IMR-90 (cell line): ENCODE measurements at regions not wholly inside any gene's neighbourhood (a gene's known extent, or its start where the extent isn't known, plus 50 kb on each side); places are given as distances from the start of the nearest gene placed in this dataset.

Source experiments
- ATAC-seq: fragments of 200-7000 bp; cut with Tn5 transposase; 2 replicates; pipeline ENCODE4 v1.9.1; 2020; ENCODE audit warnings: low read depth, mild to moderate bottlenecking, moderate library complexity
- BruUV-seq: library from RNA; stranded (reverse); fragments of 400-500 nt; replicated peaks from 2 replicates; lab custom pipeline; 2021; lab: Mats Ljungman, UMichigan
- CTCF ChIA-PET: fragments of 300-600 bp; formaldehyde crosslinking; extraction: SDS; loops from one replicate; lab custom pipeline; 2021; ENCODE audit warnings: antibody characterized with exemption; lab: Yijun Ruan, JAX
- POLR2A ChIA-PET: fragments of 300-600 bp; sonication (Branson Sonifier 250); formaldehyde crosslinking; loops from one replicate; lab custom pipeline; 2022; ENCODE audit warnings: antibody characterized with exemption; ENCODE audit not compliant: unreplicated experiment; lab: Charles Lee
- DNase-seq: peaks from one replicate; pipeline ENCODE4 v3.0.0; 2013
- H2AFZ ChIP-seq: replicated peaks from 2 replicates; pipeline ENCODE3; 2013; ENCODE audit warnings: low read length, mild to moderate bottlenecking; ENCODE audit not compliant: poor library complexity
- H2AK5ac ChIP-seq: 2 replicates; pipeline ENCODE4 v1.6.1; 2013; ENCODE audit warnings: low read depth, low read length, inconsistent platforms
- H2AK9ac ChIP-seq: replicated peaks from 2 replicates; pipeline ENCODE3; 2013; ENCODE audit warnings: mild to moderate bottlenecking, low read depth, low read length, moderate library complexity; ENCODE audit not compliant: poor library complexity
- H2BK120ac ChIP-seq: 2 replicates; pipeline ENCODE4 v1.6.1; 2013; ENCODE audit warnings: low read depth, low read length, inconsistent platforms
- H2BK15ac ChIP-seq: 3 replicates; pipeline ENCODE4 v1.6.1; 2013; ENCODE audit warnings: low read depth, low read length, inconsistent platforms
- H2BK20ac ChIP-seq: 2 replicates; pipeline ENCODE4 v1.6.1; 2013; ENCODE audit warnings: low read depth, mild to moderate bottlenecking, inconsistent platforms, low read length, moderate library complexity
- H2BK5ac ChIP-seq: 2 replicates; pipeline ENCODE4 v1.6.1; 2013; ENCODE audit warnings: mild to moderate bottlenecking, low read depth, low read length, inconsistent platforms; ENCODE audit not compliant: poor library complexity, severe bottlenecking
- H3K14ac ChIP-seq: replicated peaks from 2 replicates; pipeline ENCODE4 v1.6.1; 2013; ENCODE audit warnings: low read depth, low read length, inconsistent platforms
- H3K18ac ChIP-seq: 2 replicates; pipeline ENCODE4 v1.6.1; 2013; ENCODE audit warnings: low read depth, low read length, control low read depth
- H3K23ac ChIP-seq: 2 replicates; pipeline ENCODE4 v1.6.1; 2013; ENCODE audit warnings: low read depth, low read length, inconsistent platforms
- H3K27ac ChIP-seq: 2 replicates; pipeline ENCODE4 v1.5.1; 2013; ENCODE audit warnings: mild to moderate bottlenecking, control low read depth, low read length; ENCODE audit not compliant: insufficient read depth
- H3K27me3 ChIP-seq: 2 replicates; pipeline ENCODE4 v1.6.1; 2013; ENCODE audit warnings: low read length; ENCODE audit not compliant: control insufficient read depth, insufficient read depth
- H3K36me3 ChIP-seq: 2 replicates; pipeline ENCODE4 v1.6.1; 2013; ENCODE audit warnings: low read length, mixed read lengths; ENCODE audit not compliant: control insufficient read depth, insufficient read depth
- H3K4ac ChIP-seq: 2 replicates; pipeline ENCODE4 v1.6.1; 2013; ENCODE audit warnings: low read depth, low read length, inconsistent platforms
- H3K4me1 ChIP-seq: 2 replicates; pipeline ENCODE4 v1.6.1; 2013; ENCODE audit warnings: low read length, mixed read lengths; ENCODE audit not compliant: control insufficient read depth, insufficient read depth
- H3K4me2 ChIP-seq: 2 replicates; pipeline ENCODE4 v1.6.1; 2013; ENCODE audit warnings: low read depth, mild to moderate bottlenecking, control low read depth, low read length, moderate library complexity
- H3K4me3 ChIP-seq: 2 replicates; pipeline ENCODE4 v1.5.1; 2013; ENCODE audit warnings: low read depth, mild to moderate bottlenecking, control low read depth, low read length, moderate library complexity; ENCODE audit not compliant: insufficient read depth
- H3K56ac ChIP-seq: 2 replicates; pipeline ENCODE4 v1.6.1; 2013; ENCODE audit warnings: low read length, inconsistent platforms; ENCODE audit not compliant: insufficient read depth; ENCODE audit errors: extremely low read depth
- H3K79me1 ChIP-seq, 2 experiments: 2 replicates each; pipeline ENCODE4 v1.6.1; 2013; ENCODE audit warnings: low read length in 2 of 2, inconsistent platforms in 1 of 2, low read depth in 1 of 2
- H3K9ac ChIP-seq: 2 replicates; pipeline ENCODE4 v1.6.1; 2013; ENCODE audit warnings: low read depth, low read length, control low read depth
- H3K9me1 ChIP-seq: 2 replicates; pipeline ENCODE4 v1.6.1; 2013; ENCODE audit warnings: low read length, inconsistent platforms; ENCODE audit not compliant: insufficient read depth
- H3K9me3 ChIP-seq: 2 replicates; pipeline ENCODE4 v1.6.1; 2013; ENCODE audit warnings: low read length; ENCODE audit not compliant: control insufficient read depth, insufficient read depth
- H4K20me1 ChIP-seq: 2 replicates; pipeline ENCODE4 v1.6.1; 2013; ENCODE audit warnings: low read length, inconsistent platforms; ENCODE audit not compliant: insufficient read depth
- H4K5ac ChIP-seq: 2 replicates; pipeline ENCODE4 v1.6.1; 2013; ENCODE audit warnings: mild to moderate bottlenecking, low read depth, low read length, control low read depth
- H4K8ac ChIP-seq, 2 experiments: 2 replicates each; pipeline ENCODE4 v1.6.1; 2013; ENCODE audit warnings: low read depth in 2 of 2, low read length in 2 of 2, control low read depth in 1 of 2, inconsistent platforms in 1 of 2
- H4K91ac ChIP-seq: 2 replicates; pipeline ENCODE4 v1.6.1; 2013; ENCODE audit warnings: low read depth, low read length, inconsistent platforms; ENCODE audit not compliant: insufficient read depth
- BHLHE40 ChIP-seq: fragments of 150-350 bp; IDR thresholded peaks from 2 replicates; pipeline ENCODE4 v1.6.1; 2016; ENCODE audit warnings: mild to moderate bottlenecking, low read depth, low read length
- CEBPB ChIP-seq: IDR thresholded peaks from 2 replicates; pipeline ENCODE4 v1.6.1; 2012; ENCODE audit warnings: low read depth, low read length, improper control_type of control experiment
- CHD1 ChIP-seq: IDR thresholded peaks from 2 replicates; pipeline ENCODE4 v1.6.1; 2012; ENCODE audit warnings: low read depth, low read length, improper control_type of control experiment
- FOS ChIP-seq: fragments of 150-350 bp; IDR thresholded peaks from 2 replicates; pipeline ENCODE4 v1.6.1; 2016; ENCODE audit warnings: low read depth, low read length
- MAFK ChIP-seq: IDR thresholded peaks from 2 replicates; pipeline ENCODE4 v1.6.1; 2012; ENCODE audit warnings: low read depth, low read length, improper control_type of control experiment
- MAZ ChIP-seq: IDR thresholded peaks from 2 replicates; pipeline ENCODE4 v1.6.1; 2012; ENCODE audit warnings: low read depth, mild to moderate bottlenecking, low read length, improper control_type of control experiment, moderate library complexity, borderline replicate concordance
- MXI1 ChIP-seq: IDR thresholded peaks from 2 replicates; pipeline ENCODE4 v1.6.1; 2012; ENCODE audit warnings: low read depth, mild to moderate bottlenecking, low read length, moderate library complexity, borderline replicate concordance
- NFE2L2 ChIP-seq: fragments of 150-350 bp; IDR thresholded peaks from 2 replicates; pipeline ENCODE4 v1.6.1; 2016; ENCODE audit warnings: low read depth, mild to moderate bottlenecking, low read length
- POLR2A ChIP-seq: IDR thresholded peaks from 2 replicates; pipeline ENCODE4 v1.6.1; 2012; ENCODE audit warnings: mild to moderate bottlenecking, low read depth, low read length
- RAD21 ChIP-seq: IDR thresholded peaks from 2 replicates; pipeline ENCODE4 v1.6.1; 2012; ENCODE audit warnings: low read length, improper control_type of control experiment
- RCOR1 ChIP-seq: IDR thresholded peaks from 2 replicates; pipeline ENCODE4 v1.6.1; 2012; ENCODE audit warnings: mild to moderate bottlenecking, low read length, improper control_type of control experiment; ENCODE audit not compliant: insufficient replicate concordance
- RFX5 ChIP-seq: IDR thresholded peaks from 2 replicates; pipeline ENCODE4 v1.8.0; 2012; ENCODE audit warnings: low read depth, mild to moderate bottlenecking, low read length, moderate library complexity
- SMC3 ChIP-seq: fragments of 150-350 bp; IDR thresholded peaks from 2 replicates; pipeline ENCODE4 v1.6.1; 2016; ENCODE audit warnings: low read depth, mild to moderate bottlenecking, antibody characterized with exemption, low read length, moderate library complexity
- WGBS, 2 experiments: methylation state at CpG; one replicate each; pipeline versions ENCODE4 v1.1.5 to v1.1.7; 2013; ENCODE audit warnings: missing lambda C conversion rate in 2 of 2; ENCODE audit not compliant: insufficient read length in 1 of 2; ENCODE audit errors: extremely low coverage in 2 of 2; 5-methylcytosine and 5-hydroxymethylcytosine counted together
- dilution Hi-C: fragments of 300-500 bp; cut with HindIII; formaldehyde crosslinking; loops from one replicate; pipeline ENCODE4 v1.14.3; 2018; ENCODE audit warnings: low sequenced_read_pairs; ENCODE audit not compliant: unreplicated experiment
- in situ Hi-C: fragments of 300-500 bp; cut with MboI; formaldehyde crosslinking; loops from 3 replicates; pipeline ENCODE4 v1.14.3; 2019; ENCODE audit warnings: low sequenced_read_pairs, inconsistent platforms, mixed read lengths
- intact Hi-C: fragments of 100-400 bp; cut with micrococcal nuclease; formaldehyde crosslinking; loops from 2 replicates; pipeline ENCODE4 v1.10.0; 2022
- TF ChIP-seq, protein P1 (sequence below): fragments of 150-350 bp; IDR thresholded peaks from 2 replicates; pipeline ENCODE4 v1.6.1; 2017; ENCODE audit warnings: mild to moderate bottlenecking, antibody characterized with exemption, low read length, low read depth
- TF ChIP-seq, protein P2 (sequence below): conservative IDR thresholded peaks from 2 replicates; pipeline ENCODE4 v1.5.1; 2012; ENCODE audit warnings: mild to moderate bottlenecking, low read depth, low read length, improper control_type of control experiment

DNA sequence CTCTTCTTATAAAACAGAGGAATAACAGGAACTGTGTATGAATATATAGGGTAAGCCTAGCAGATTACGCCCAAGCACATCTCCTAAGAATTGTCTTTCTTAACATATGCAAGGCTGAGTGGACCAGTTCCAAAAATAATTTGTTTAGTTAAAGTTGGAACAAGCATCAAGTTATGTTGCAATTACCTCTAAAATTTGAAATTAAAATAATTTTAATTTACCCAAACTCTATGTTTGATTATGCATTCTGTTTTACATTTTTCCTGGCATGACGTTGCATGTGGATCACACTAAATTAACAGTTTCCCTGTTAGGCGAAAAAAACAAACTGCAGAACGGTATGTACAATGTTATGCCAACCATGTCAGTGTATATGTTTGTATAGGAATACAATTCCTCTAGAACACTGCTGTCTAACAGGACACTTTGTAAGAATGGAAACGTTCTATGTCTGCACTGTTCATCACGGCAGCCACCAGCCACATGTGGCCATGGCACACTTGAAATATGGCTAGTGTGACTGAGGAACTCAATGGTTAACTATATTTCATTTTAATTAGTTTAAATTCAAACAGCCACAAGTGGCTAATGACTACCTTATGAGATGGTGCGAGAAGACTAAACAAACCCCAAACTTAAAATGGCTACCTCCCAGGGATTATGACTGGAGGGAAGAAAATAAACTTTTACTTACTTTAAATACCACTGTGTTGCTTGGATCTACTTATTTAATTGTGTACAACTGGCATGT lies 281.1 kb upstream of the KLF14 start:
- CTCF ChIA-PET: no interaction called here
- TF ChIP-seq FOS: no peak
- no peak for TF ChIP-seq RAD21
- TF ChIP-seq RCOR1: no peak
- TF ChIP-seq, protein P1, sequence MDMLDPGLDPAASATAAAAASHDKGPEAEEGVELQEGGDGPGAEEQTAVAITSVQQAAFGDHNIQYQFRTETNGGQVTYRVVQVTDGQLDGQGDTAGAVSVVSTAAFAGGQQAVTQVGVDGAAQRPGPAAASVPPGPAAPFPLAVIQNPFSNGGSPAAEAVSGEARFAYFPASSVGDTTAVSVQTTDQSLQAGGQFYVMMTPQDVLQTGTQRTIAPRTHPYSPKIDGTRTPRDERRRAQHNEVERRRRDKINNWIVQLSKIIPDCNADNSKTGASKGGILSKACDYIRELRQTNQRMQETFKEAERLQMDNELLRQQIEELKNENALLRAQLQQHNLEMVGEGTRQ: no peak
- TF ChIP-seq SMC3: no peak
- TF ChIP-seq POLR2A: no peak
- TF ChIP-seq MAFK: no peak
- TF ChIP-seq NFE2L2: no peak
- TF ChIP-seq MXI1: no peak
- TF ChIP-seq CHD1: no peak
- TF ChIP-seq CEBPB: no peak
- no peak for TF ChIP-seq MAZ
- TF ChIP-seq, protein P2, sequence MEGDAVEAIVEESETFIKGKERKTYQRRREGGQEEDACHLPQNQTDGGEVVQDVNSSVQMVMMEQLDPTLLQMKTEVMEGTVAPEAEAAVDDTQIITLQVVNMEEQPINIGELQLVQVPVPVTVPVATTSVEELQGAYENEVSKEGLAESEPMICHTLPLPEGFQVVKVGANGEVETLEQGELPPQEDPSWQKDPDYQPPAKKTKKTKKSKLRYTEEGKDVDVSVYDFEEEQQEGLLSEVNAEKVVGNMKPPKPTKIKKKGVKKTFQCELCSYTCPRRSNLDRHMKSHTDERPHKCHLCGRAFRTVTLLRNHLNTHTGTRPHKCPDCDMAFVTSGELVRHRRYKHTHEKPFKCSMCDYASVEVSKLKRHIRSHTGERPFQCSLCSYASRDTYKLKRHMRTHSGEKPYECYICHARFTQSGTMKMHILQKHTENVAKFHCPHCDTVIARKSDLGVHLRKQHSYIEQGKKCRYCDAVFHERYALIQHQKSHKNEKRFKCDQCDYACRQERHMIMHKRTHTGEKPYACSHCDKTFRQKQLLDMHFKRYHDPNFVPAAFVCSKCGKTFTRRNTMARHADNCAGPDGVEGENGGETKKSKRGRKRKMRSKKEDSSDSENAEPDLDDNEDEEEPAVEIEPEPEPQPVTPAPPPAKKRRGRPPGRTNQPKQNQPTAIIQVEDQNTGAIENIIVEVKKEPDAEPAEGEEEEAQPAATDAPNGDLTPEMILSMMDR: no peak
- no peak for TF ChIP-seq RFX5
- no peak for TF ChIP-seq BHLHE40

More for the DNA sequence above, 281.1 kb upstream of the KLF14 start:
- H4K91ac ChIP-seq: no peak overlapping the region; the same call in 1 of the 2 replicates
- no peak overlapping the region for H2AFZ ChIP-seq
- no peaks in the 10 kb centered on the region for H3K36me3 ChIP-seq
- H4K8ac ChIP-seq: peak overlapping the region in 1 of 2 experiments; percentile 38; a peak in 1 of 4 replicates
- H3K9ac ChIP-seq: no peak overlapping the region
- no CpG with 5 or more reads among the region's 7 CpGs for WGBS, 2 experiments
- H3K4ac ChIP-seq: peak overlapping the region; percentile 83
- peak overlapping the region; percentile 14; the same call in 1 of the 2 replicates for H2BK120ac ChIP-seq
- H3K18ac ChIP-seq: peak overlapping the region; percentile 7; the same call in 1 of the 2 replicates
- 0 out of 2 replicates have a peak overlapping the region, but pooled peaks have one; percentile 43 for H3K23ac ChIP-seq
- H3K9me1 ChIP-seq: peaks cover 29% of the 10 kb centered on the region
- BruUV-seq: no TSS peak
- no peaks in the 10 kb centered on the region for H3K27me3 ChIP-seq
- H2BK5ac ChIP-seq: peak overlapping the region; percentile 67
- DNase-seq (no peak), ATAC-seq (peak; percentile 10)
- in situ Hi-C loops (no loop called here), dilution Hi-C loops (no loop called here), intact Hi-C loops (no loop called here)
- peaks cover 4% of the 10 kb centered on the region; the same call in 1 of the 2 replicates for H3K9me3 ChIP-seq
- peaks cover 26% of the 10 kb centered on the region for H3K4me1 ChIP-seq
- H3K4me2 ChIP-seq: no peak overlapping the region
- H3K4me3 ChIP-seq: no peak overlapping the region
- H3K79me1 ChIP-seq: peaks cover 41 to 84% of the 10 kb centered on the region in 2 experiments
- peak overlapping the region; percentile 78; the same call in 1 of the 2 replicates for H2AK5ac ChIP-seq
- no peak overlapping the region for H2BK20ac ChIP-seq
- H3K14ac ChIP-seq: 0 out of 2 replicates have a peak overlapping the region, but pooled peaks have one; percentile 21
- H2AK9ac ChIP-seq: no peak overlapping the region
- POLR2A ChIA-PET: no interaction called here
- 0 out of 3 replicates have a peak overlapping the region, but pooled peaks have one; percentile 36 for H2BK15ac ChIP-seq
- H3K27ac ChIP-seq: peak overlapping the region; percentile 54; the same call in 1 of the 2 replicates
- H4K5ac ChIP-seq: no peak overlapping the region
- H3K56ac ChIP-seq: no peak overlapping the region
- peaks cover 36% of the 10 kb centered on the region for H4K20me1 ChIP-seq
